ENCODE measurements at regions not wholly inside any gene's neighbourhood (a gene's known extent, or its start where the extent isn't known, plus 50 kb on each side); places are given as distances from the start of the nearest gene placed in this dataset.

- no peak overlapping the region for H3K4me3 ChIP-seq (replicated peaks in 1 of 3)
- H3K9me3 ChIP-seq = no peaks in the 10 kb centered on the region
- H3K36me3 ChIP-seq = no peaks in the 10 kb centered on the region
- intact Hi-C loops (cut with DNase I) = no loop called here
- H3K4me1 ChIP-seq = no peaks in the 10 kb centered on the region
- H3K27ac ChIP-seq = no peak overlapping the region
- H3K27me3 ChIP-seq = no peaks in the 10 kb centered on the region
- TF ChIP-seq POLR2A (IDR thresholded peaks at IDR 0.05) = no peak
- TF ChIP-seq, protein P1, sequence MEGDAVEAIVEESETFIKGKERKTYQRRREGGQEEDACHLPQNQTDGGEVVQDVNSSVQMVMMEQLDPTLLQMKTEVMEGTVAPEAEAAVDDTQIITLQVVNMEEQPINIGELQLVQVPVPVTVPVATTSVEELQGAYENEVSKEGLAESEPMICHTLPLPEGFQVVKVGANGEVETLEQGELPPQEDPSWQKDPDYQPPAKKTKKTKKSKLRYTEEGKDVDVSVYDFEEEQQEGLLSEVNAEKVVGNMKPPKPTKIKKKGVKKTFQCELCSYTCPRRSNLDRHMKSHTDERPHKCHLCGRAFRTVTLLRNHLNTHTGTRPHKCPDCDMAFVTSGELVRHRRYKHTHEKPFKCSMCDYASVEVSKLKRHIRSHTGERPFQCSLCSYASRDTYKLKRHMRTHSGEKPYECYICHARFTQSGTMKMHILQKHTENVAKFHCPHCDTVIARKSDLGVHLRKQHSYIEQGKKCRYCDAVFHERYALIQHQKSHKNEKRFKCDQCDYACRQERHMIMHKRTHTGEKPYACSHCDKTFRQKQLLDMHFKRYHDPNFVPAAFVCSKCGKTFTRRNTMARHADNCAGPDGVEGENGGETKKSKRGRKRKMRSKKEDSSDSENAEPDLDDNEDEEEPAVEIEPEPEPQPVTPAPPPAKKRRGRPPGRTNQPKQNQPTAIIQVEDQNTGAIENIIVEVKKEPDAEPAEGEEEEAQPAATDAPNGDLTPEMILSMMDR (IDR thresholded peaks at IDR 0.05) = no peak
- WGBS, 2 donors = 94 to 95% methylated on average over 4 of the region's 4 CpGs
- no peak for DNase-seq
These were observed 58.0 kb upstream of the PREP start for GRCh38 chr6:105460860-105461259.

GRCh38 chr6:105459864-105460263 lies 57.0 kb upstream of the PREP start:
- no peak overlapping the region for H3K27ac ChIP-seq
- H3K27me3 ChIP-seq = no peaks in the 10 kb centered on the region
- intact Hi-C loops (cut with DNase I) = no loop called here
- TF ChIP-seq, protein P1 (IDR thresholded peaks at IDR 0.05) = no peak
- TF ChIP-seq POLR2A (IDR thresholded peaks at IDR 0.05) = no peak
- H3K9me3 ChIP-seq = no peaks in the 10 kb centered on the region
- no peaks in the 10 kb centered on the region for H3K36me3 ChIP-seq
- WGBS, 2 donors = 78 to 89% methylated on average over 1 of the region's 1 CpG
- DNase-seq = no peak
- H3K4me3 ChIP-seq (replicated peaks in 1 of 3) = no peak overlapping the region
- H3K4me1 ChIP-seq = no peaks in the 10 kb centered on the region

GRCh38 chr6:105459049-105459448 lies 56.2 kb upstream of the PREP start:
- H3K27ac ChIP-seq = no peak overlapping the region
- intact Hi-C loops (cut with DNase I) = no loop called here

GRCh38 chr6:105458551-105458950 lies 55.7 kb upstream of the PREP start:
- Histone ChIP-seq H3K4me1 (no peaks in the 10 kb centered on the region), H3K36me3 (no peaks in the 10 kb centered on the region), H3K4me3 (replicated peaks in 1 of 3) (no peak overlapping the region), H3K27ac (no peak overlapping the region), H3K27me3 (no peaks in the 10 kb centered on the region), H3K9me3 (no peaks in the 10 kb centered on the region)
- no peak for TF ChIP-seq POLR2A (IDR thresholded peaks at IDR 0.05)
- TF ChIP-seq, protein P1 (IDR thresholded peaks at IDR 0.05) = no peak
- intact Hi-C loops (cut with DNase I) = no loop called here
- WGBS, 2 donors = 92 to 98% methylated on average over 1 of the region's 1 CpG
- DNase-seq = no peak

More at GRCh38 chr6:105459049-105459448, 56.2 kb upstream of the PREP start:
- DNase-seq = no peak
- WGBS, 2 donors = 87 to 94% methylated on average over 9 of the region's 9 CpGs
- H3K4me3 ChIP-seq (replicated peaks in 1 of 3) = no peak overlapping the region
- H3K4me1 ChIP-seq = no peaks in the 10 kb centered on the region
- TF ChIP-seq, protein P1 (IDR thresholded peaks at IDR 0.05) = no peak
- no peaks in the 10 kb centered on the region for H3K9me3 ChIP-seq
- no peaks in the 10 kb centered on the region for H3K27me3 ChIP-seq
- H3K36me3 ChIP-seq = no peaks in the 10 kb centered on the region

- no peaks in the 10 kb centered on the region for H3K4me1 ChIP-seq
- no peak for DNase-seq
- intact Hi-C loops (cut with DNase I) = no loop called here
- H3K4me3 ChIP-seq (replicated peaks in 1 of 3) = no peak overlapping the region
- H3K27ac ChIP-seq = no peak overlapping the region
- H3K36me3 ChIP-seq = no peaks in the 10 kb centered on the region
- TF ChIP-seq, protein P1 (IDR thresholded peaks at IDR 0.05) = no peak
- H3K27me3 ChIP-seq = no peaks in the 10 kb centered on the region
- H3K9me3 ChIP-seq = no peaks in the 10 kb centered on the region
These were observed 55.2 kb upstream of the PREP start for GRCh38 chr6:105458084-105458483.

All from thyroid gland (tissue), 4 donors.